ENCODE measurements at regions not wholly inside any gene's neighbourhood (a gene's known extent, or its start where the extent isn't known, plus 50 kb on each side); places are given as distances from the start of the nearest gene placed in this dataset.
A peak's percentile ranks its signal among the peaks of the same experiment; 100 is the strongest.

GRCh38 chr11:10920205-10920604 is 62.4 kb upstream of the ZBED5 start:
- DNase-seq, result no peak
- no peaks in the 10 kb centered on the region for H3K36me3 ChIP-seq
- peaks cover 0 to 14% (median 6%) of the 10 kb centered on the region in 4 donors for H3K4me1 ChIP-seq
- no peak overlapping the region for H3K4me3 ChIP-seq
- no peaks in the 10 kb centered on the region for H3K27me3 ChIP-seq
- peak in 1 of 3 donors; percentile 40 for TF ChIP-seq POLR2AphosphoS5 (IDR thresholded peaks at IDR 0.05)
- no peak for TF ChIP-seq POLR2A (IDR thresholded peaks at IDR 0.05)
- no peak overlapping the region for H3K27ac ChIP-seq
- H3K9me3 ChIP-seq, result peaks cover 0 to 5% (median 0%) of the 10 kb centered on the region in 4 donors
- intact Hi-C loops (cut with DNase I; ENCODE audit: low total_unique reads), result no loop called here
- 15 to 44% (median 23%) methylated on average over 1 of the region's 1 CpG for WGBS, 5 donors

GRCh38 chr11:10918698-10919097 is 60.8 kb upstream of the ZBED5 start:
- peaks cover 0 to 14% (median 6%) of the 10 kb centered on the region in 4 donors for H3K4me1 ChIP-seq
- peaks cover 0 to 5% (median 0%) of the 10 kb centered on the region in 4 donors for H3K9me3 ChIP-seq
- intact Hi-C loops (cut with DNase I; ENCODE audit: low total_unique reads), result no loop called here
- no peak overlapping the region for H3K4me3 ChIP-seq
- no peaks in the 10 kb centered on the region for H3K36me3 ChIP-seq
- TF ChIP-seq POLR2A (IDR thresholded peaks at IDR 0.05) (no peak), EP300 (IDR thresholded peaks at IDR 0.05) (no peak), POLR2AphosphoS5 (IDR thresholded peaks at IDR 0.05) (no peak), CTCF (IDR thresholded peaks at IDR 0.05) (no peak)
- no peak for DNase-seq
- 21 to 54% (median 31%) methylated on average over 1 of the region's 1 CpG for WGBS, 5 donors
- H3K27ac ChIP-seq, result no peak overlapping the region
- no peaks in the 10 kb centered on the region for H3K27me3 ChIP-seq

- 70 to 82% (median 71%) methylated on average over 1 of the region's 1 CpG for WGBS, 5 donors
- H3K4me3 ChIP-seq, result no peak overlapping the region
- H3K9me3 ChIP-seq, result peaks cover 0 to 5% (median 0%) of the 10 kb centered on the region in 4 donors
- no peaks in the 10 kb centered on the region for H3K27me3 ChIP-seq
- no peak overlapping the region for H3K27ac ChIP-seq
- no peaks in the 10 kb centered on the region for H3K36me3 ChIP-seq
- peaks cover 0 to 14% (median 6%) of the 10 kb centered on the region in 4 donors for H3K4me1 ChIP-seq
- no peak for DNase-seq
- TF ChIP-seq EP300 (IDR thresholded peaks at IDR 0.05), result no peak
- no peak for TF ChIP-seq CTCF (IDR thresholded peaks at IDR 0.05)
- no peak for TF ChIP-seq POLR2A (IDR thresholded peaks at IDR 0.05)
- TF ChIP-seq POLR2AphosphoS5 (IDR thresholded peaks at IDR 0.05), result no peak
- intact Hi-C loops (cut with DNase I; ENCODE audit: low total_unique reads), result no loop called here
These were observed 60.4 kb upstream of the ZBED5 start for GRCh38 chr11:10918275-10918674.

- TF ChIP-seq CTCF (IDR thresholded peaks at IDR 0.05) (no peak), EP300 (IDR thresholded peaks at IDR 0.05) (no peak), POLR2AphosphoS5 (IDR thresholded peaks at IDR 0.05) (no peak), POLR2A (IDR thresholded peaks at IDR 0.05) (no peak)
- WGBS, 5 donors, result 41 to 100% (median 46%) methylated on average over 1 of the region's 1 CpG
- no peaks in the 10 kb centered on the region for H3K36me3 ChIP-seq
- intact Hi-C loops (cut with DNase I; ENCODE audit: low total_unique reads), result no loop called here
- H3K4me1 ChIP-seq, result peaks cover 0 to 14% (median 6%) of the 10 kb centered on the region in 4 donors
- no peaks in the 10 kb centered on the region for H3K27me3 ChIP-seq
- DNase-seq, result no peak
- peaks cover 0 to 5% (median 0%) of the 10 kb centered on the region in 4 donors for H3K9me3 ChIP-seq
- H3K4me3 ChIP-seq, result no peak overlapping the region
- H3K27ac ChIP-seq, result no peak overlapping the region
These were observed 59.9 kb upstream of the ZBED5 start for GRCh38 chr11:10917802-10918201.

GRCh38 chr11:10916665-10917064 is 58.8 kb upstream of the ZBED5 start:
- 0% methylated on average over 1 of the region's 1 CpG; no CpG with 5 or more reads in 2 of the 5 donors for WGBS, 5 donors
- no peaks in the 10 kb centered on the region for H3K27me3 ChIP-seq
- TF ChIP-seq POLR2AphosphoS5 (IDR thresholded peaks at IDR 0.05), result no peak
- TF ChIP-seq POLR2A (IDR thresholded peaks at IDR 0.05), result no peak
- TF ChIP-seq CTCF (IDR thresholded peaks at IDR 0.05), result no peak
- TF ChIP-seq EP300 (IDR thresholded peaks at IDR 0.05), result no peak
- intact Hi-C loops (cut with DNase I; ENCODE audit: low total_unique reads), result no loop called here
- H3K36me3 ChIP-seq, result no peaks in the 10 kb centered on the region
- H3K9me3 ChIP-seq, result peaks cover 0 to 5% (median 0%) of the 10 kb centered on the region in 4 donors
- no peak overlapping the region for H3K27ac ChIP-seq
- H3K4me3 ChIP-seq, result no peak overlapping the region
- DNase-seq, result no peak
- H3K4me1 ChIP-seq, result peaks cover 0 to 14% (median 6%) of the 10 kb centered on the region in 4 donors

Data from stomach (tissue), 8 donors.